H9 (cell line): ENCODE measurements at regions not wholly inside any gene's neighbourhood (a gene's known extent, or its start where the extent isn't known, plus 50 kb on each side); places are given as distances from the start of the nearest gene placed in this dataset.

ENCODE experiments used
- DNase-seq: peaks from one replicate; pipeline ENCODE4 v3.0.0-alpha.2; 2017
- H2AFZ ChIP-seq: one replicate; pipeline ENCODE4 v1.6.1; 2013; ENCODE audit warnings: mild to moderate bottlenecking, low read length, control low read depth, moderate library complexity
- H2AK5ac ChIP-seq: 2 replicates; pipeline ENCODE4 v1.6.1; 2013; ENCODE audit warnings: low read length, control low read depth, mixed read lengths; ENCODE audit not compliant: insufficient read length
- H2BK120ac ChIP-seq: one replicate; pipeline ENCODE4 v1.6.1; 2013; ENCODE audit warnings: low read depth, mild to moderate bottlenecking, low read length, control low read depth, inconsistent platforms; ENCODE audit not compliant: poor library complexity, severe bottlenecking
- H2BK12ac ChIP-seq: 2 replicates; pipeline ENCODE4 v1.6.1; 2013; ENCODE audit warnings: low read length, control low read depth, mixed read lengths, low read depth; ENCODE audit not compliant: insufficient read length
- H2BK15ac ChIP-seq: 2 replicates; pipeline ENCODE4 v1.6.1; 2013; ENCODE audit warnings: low read depth, low read length, control low read depth
- H2BK20ac ChIP-seq: one replicate; pipeline ENCODE4 v1.6.1; 2013; ENCODE audit warnings: low read depth, mild to moderate bottlenecking, low read length, control low read depth, inconsistent platforms; ENCODE audit not compliant: poor library complexity, severe bottlenecking
- H2BK5ac ChIP-seq: 2 replicates; pipeline ENCODE4 v1.6.1; 2013; ENCODE audit warnings: low read length, control low read depth, mixed read lengths; ENCODE audit not compliant: insufficient read length
- H3K14ac ChIP-seq: 2 replicates; pipeline ENCODE4 v1.6.1; 2013; ENCODE audit warnings: low read length, control low read depth; ENCODE audit not compliant: insufficient read depth
- H3K18ac ChIP-seq: 2 replicates; pipeline ENCODE4 v1.6.1; 2013; ENCODE audit warnings: low read depth, mild to moderate bottlenecking, mixed read lengths, low read length, control low read depth; ENCODE audit not compliant: insufficient read length
- H3K23ac ChIP-seq: 2 replicates; pipeline ENCODE4 v1.6.1; 2013; ENCODE audit warnings: low read length, control low read depth, mixed read lengths, low read depth; ENCODE audit not compliant: insufficient read length
- H3K23me2 ChIP-seq: 2 replicates; pipeline ENCODE4 v1.6.1; 2013; ENCODE audit warnings: low read depth, mild to moderate bottlenecking, mixed read lengths, low read length, control low read depth; ENCODE audit not compliant: insufficient read length, poor library complexity, severe bottlenecking
- H3K27ac ChIP-seq: 2 replicates; pipeline ENCODE4 v1.5.1; 2013; ENCODE audit warnings: low read length, control low read depth, mixed read lengths, low read depth; ENCODE audit not compliant: insufficient read length
- H3K27me3 ChIP-seq: 2 replicates; pipeline ENCODE4 v1.6.1; 2013; ENCODE audit warnings: low read length, control low read depth, inconsistent platforms; ENCODE audit not compliant: insufficient read depth
- H3K4ac ChIP-seq: 2 replicates; pipeline ENCODE4 v1.6.1; 2013; ENCODE audit warnings: low read depth, mild to moderate bottlenecking, control low read depth, inconsistent platforms, low read length, moderate library complexity
- H3K4me1 ChIP-seq: 2 replicates; pipeline ENCODE4 v1.6.1; 2013; ENCODE audit warnings: low read length, control low read depth, inconsistent platforms; ENCODE audit not compliant: insufficient read depth
- H3K4me2 ChIP-seq: 2 replicates; pipeline ENCODE4 v1.6.1; 2013; ENCODE audit warnings: low read length, control low read depth, mixed read lengths; ENCODE audit not compliant: insufficient read length, insufficient read depth
- H3K56ac ChIP-seq: 2 replicates; pipeline ENCODE4 v1.6.1; 2013; ENCODE audit warnings: low read depth, mild to moderate bottlenecking, mixed read lengths, low read length, control low read depth; ENCODE audit not compliant: insufficient read length
- H3K79me1 ChIP-seq: 2 replicates; pipeline ENCODE4 v1.6.1; 2013; ENCODE audit warnings: low read depth, mild to moderate bottlenecking, moderate library complexity, low read length, control low read depth, inconsistent platforms; ENCODE audit not compliant: insufficient read depth, poor library complexity, severe bottlenecking
- H3K79me2 ChIP-seq: 2 replicates; pipeline ENCODE4 v1.6.1; 2013; ENCODE audit warnings: low read length, control low read depth, inconsistent platforms; ENCODE audit not compliant: insufficient read depth
- H3K9ac ChIP-seq: 2 replicates; pipeline ENCODE4 v1.6.1; 2013; ENCODE audit warnings: low read length, control low read depth, mixed read lengths; ENCODE audit not compliant: insufficient read length; ENCODE audit errors: extremely low read depth
- H3K9me3 ChIP-seq: one replicate; pipeline ENCODE4 v1.6.1; 2013; ENCODE audit warnings: low read depth, low read length, inconsistent platforms; ENCODE audit not compliant: control insufficient read depth
- H3T11ph ChIP-seq: one replicate; pipeline ENCODE4 v1.6.1; 2013; ENCODE audit warnings: mild to moderate bottlenecking, low read length, control low read depth, inconsistent platforms
- H4K20me1 ChIP-seq: one replicate; pipeline ENCODE4 v1.6.1; 2013; ENCODE audit not compliant: control insufficient read depth, insufficient read length, insufficient read depth
- H4K5ac ChIP-seq: 2 replicates; pipeline ENCODE4 v1.6.1; 2013; ENCODE audit warnings: low read depth, mild to moderate bottlenecking, mixed read lengths, low read length, control low read depth; ENCODE audit not compliant: insufficient read length
- H4K8ac ChIP-seq: replicated peaks from 2 replicates; pipeline ENCODE4 v1.6.1; 2013; ENCODE audit warnings: low read length, control low read depth, mixed read lengths, low read depth; ENCODE audit not compliant: insufficient read length
- H4K91ac ChIP-seq: 2 replicates; pipeline ENCODE4 v1.6.1; 2013; ENCODE audit warnings: low read depth, mild to moderate bottlenecking, moderate library complexity, mixed read lengths, low read length, control low read depth; ENCODE audit not compliant: insufficient read length
- H3K27ac Mint-ChIP-seq, 3 experiments: 2 replicates in 2 of 3; 3 replicates in 1 of 3; pipeline ENCODE4 v1.8.0; 2020 to 2021; ENCODE audit warnings: mixed read lengths in 3 of 3, mild to moderate bottlenecking in 1 of 3, moderate library complexity in 1 of 3
- H3K27me3 Mint-ChIP-seq: 2 replicates; pipeline ENCODE4 v1.8.0; 2021; ENCODE audit warnings: low read depth, mild to moderate bottlenecking, moderate library complexity, mixed read lengths
- H3K36me3 Mint-ChIP-seq, 3 experiments: 2 replicates in 2 of 3; 3 replicates in 1 of 3; pipeline ENCODE4 v1.8.0; 2020 to 2021; ENCODE audit warnings: low read depth in 3 of 3, mixed read lengths in 3 of 3; ENCODE audit not compliant: insufficient read depth in 1 of 3
- H3K4me1 Mint-ChIP-seq, 2 experiments: 2 replicates each; pipeline ENCODE4 v1.8.0; 2020; ENCODE audit warnings: mixed read lengths in 2 of 2
- H3K4me3 Mint-ChIP-seq, 2 experiments: 2 replicates in 1 of 2; 3 replicates in 1 of 2; pipeline ENCODE4 v1.8.0; 2020 to 2021; ENCODE audit warnings: mild to moderate bottlenecking in 2 of 2, mixed read lengths in 2 of 2, moderate library complexity in 1 of 2
- H3K9me3 Mint-ChIP-seq, 2 experiments: 2 replicates in 1 of 2; 3 replicates in 1 of 2; pipeline ENCODE4 v1.8.0; 2020; ENCODE audit warnings: mild to moderate bottlenecking in 2 of 2, mixed read lengths in 2 of 2, moderate library complexity in 1 of 2
- CTCF ChIP-seq: fragments of 200-600 bp; sonication (generic); conservative IDR thresholded peaks from 3 replicates; pipeline ENCODE4 v1.8.0; 2021; ENCODE audit warnings: antibody characterized with exemption, mild to moderate bottlenecking
- WGBS: extraction: QIAGEN DNeasy Blood & Tissue Kit; methylation state at CpG from one replicate; pipeline ENCODE4 v1.1.7; 2013; ENCODE audit warnings: missing lambda C conversion rate, low lambda C conversion rate, mixed read lengths; ENCODE audit not compliant: insufficient read length; ENCODE audit errors: extremely low coverage; 5-methylcytosine and 5-hydroxymethylcytosine counted together

- Histone ChIP-seq H2BK20ac (no peak overlapping the region), H3K79me1 (no peaks in the 10 kb centered on the region), H2AFZ (no peak overlapping the region), H3K9me3 (no peaks in the 10 kb centered on the region), H3K23ac (no peak overlapping the region), H3K27ac (no peak overlapping the region), H3T11ph (no peak overlapping the region), H2AK5ac (no peak overlapping the region), H3K23me2 (no peaks in the 10 kb centered on the region), H3K79me2 (no peaks in the 10 kb centered on the region), H2BK12ac (no peak overlapping the region), H3K4ac (no peak overlapping the region), H4K8ac (no peak overlapping the region), H3K4me1 (no peaks in the 10 kb centered on the region; the same call in 1 of the 2 replicates), H3K14ac (no peak overlapping the region), H3K18ac (no peak overlapping the region), H3K27me3 (peaks cover 15% of the 10 kb centered on the region; the same call in 1 of the 2 replicates), H4K20me1 (no peaks in the 10 kb centered on the region), H4K91ac (no peak overlapping the region), H3K4me2 (no peak overlapping the region), H2BK5ac (no peak overlapping the region), H2BK15ac (no peak overlapping the region), H2BK120ac (no peak overlapping the region), H3K9ac (no peak overlapping the region), H4K5ac (no peak overlapping the region), H3K56ac (no peak overlapping the region)
- TF ChIP-seq CTCF, result no peak
- Mint-ChIP-seq H3K27ac (no peak overlapping the region), H3K4me3 (no peak overlapping the region), H3K36me3 (no peaks in the 10 kb centered on the region), H3K27me3 (peaks cover 84% of the 10 kb centered on the region), H3K9me3 (peaks cover 0 to 8% of the 10 kb centered on the region in 2 experiments; a peak in 1 of 5 replicates), H3K4me1 (peaks cover 17 to 25% of the 10 kb centered on the region in 2 experiments)
- DNase-seq, result no peak
- WGBS, result no CpG with 5 or more reads among the region's 5 CpGs
Measured at GRCh38 chr4:111807576-111807975, 337.7 kb upstream of the FAM241A start.
